GM18505 (cell line): ENCODE measurements at regions not wholly inside any gene's neighbourhood (a gene's known extent, or its start where the extent isn't known, plus 50 kb on each side); places are given as distances from the start of the nearest gene placed in this dataset.
"Not testable (repeated sequence)": the region's sequence is repeated elsewhere in the genome, so short reads cannot be mapped to it uniquely, and the experiment has no call there.

Source experiments
- ATAC-seq: cut with Tn5 transposase; IDR thresholded peaks from one replicate; pipeline ENCODE4 v1.9.1; 2021; ENCODE audit not compliant: unreplicated experiment
- POLR2A ChIP-seq: IDR thresholded peaks from 4 replicates; pipeline ENCODE4 v1.6.1; 2011; ENCODE audit warnings: borderline replicate concordance; ENCODE audit not compliant: insufficient read depth, insufficient read length; ENCODE audit errors: extremely low read depth

- ATAC-seq, result no peak
- TF ChIP-seq POLR2A, result no peak
Measured at GRCh38 chr12:41993283-41993682, 151.4 kb downstream of the GXYLT1 start.

- TF ChIP-seq POLR2A, result no peak
- ATAC-seq, result no peak
Measured at GRCh38 chr12:41992692-41993215, 151.9 kb downstream of the GXYLT1 start.

GRCh38 chr12:41992022-41992421, 152.7 kb downstream of the GXYLT1 start:
- TF ChIP-seq POLR2A, result no peak
- ATAC-seq, result no peak

- ATAC-seq, result no peak
- no peak for TF ChIP-seq POLR2A
Measured at GRCh38 chr12:41988715-41989114, 156.0 kb downstream of the GXYLT1 start.

- not testable (repeated sequence) for ATAC-seq
Measured at GRCh38 chr12:41986513-41986912, 158.2 kb downstream of the GXYLT1 start.

GRCh38 chr12:41983856-41984255, 160.8 kb downstream of the GXYLT1 start:
- no peak for TF ChIP-seq POLR2A
- no peak for ATAC-seq

GRCh38 chr12:41983394-41983793, 161.3 kb downstream of the GXYLT1 start:
- TF ChIP-seq POLR2A, result no peak
- ATAC-seq, result no peak

- TF ChIP-seq POLR2A, result no peak
- ATAC-seq, result no peak
Measured at GRCh38 chr12:41981758-41982157, 162.9 kb downstream of the GXYLT1 start.

GRCh38 chr12:41981013-41981412, 163.7 kb downstream of the GXYLT1 start:
- TF ChIP-seq POLR2A, result no peak
- ATAC-seq, result no peak

GRCh38 chr12:41980390-41980789, 164.3 kb downstream of the GXYLT1 start:
- TF ChIP-seq POLR2A, result no peak
- no peak for ATAC-seq

- no peak for ATAC-seq
- no peak for TF ChIP-seq POLR2A
Measured at GRCh38 chr12:41979574-41979973, 165.1 kb downstream of the GXYLT1 start.

- no peak for TF ChIP-seq POLR2A
- ATAC-seq, result no peak
Measured at GRCh38 chr12:41972598-41972997, 172.1 kb downstream of the GXYLT1 start.

GRCh38 chr12:41972196-41972595, 172.5 kb downstream of the GXYLT1 start:
- TF ChIP-seq POLR2A, result no peak

GRCh38 chr12:41970744-41971143, 173.9 kb downstream of the GXYLT1 start:
- no peak for ATAC-seq
- no peak for TF ChIP-seq POLR2A

More at GRCh38 chr12:41972196-41972595, 172.5 kb downstream of the GXYLT1 start:
- ATAC-seq, result no peak

- no peak for ATAC-seq
- TF ChIP-seq POLR2A, result no peak
Measured at GRCh38 chr12:41968599-41968998, 176.1 kb downstream of the GXYLT1 start.

- ATAC-seq, result no peak
- TF ChIP-seq POLR2A, result no peak
Measured at GRCh38 chr12:41967668-41968500, 176.8 kb downstream of the GXYLT1 start.
